Natural killer cell (primary cell): ENCODE measurements at regions not wholly inside any gene's neighbourhood (a gene's known extent, or its start where the extent isn't known, plus 50 kb on each side); places are given as distances from the start of the nearest gene placed in this dataset.

Source experiments
- ATAC-seq, 3 donors: fragments of 150-1000 bp in 2 of 3; fragments of 200-7000 bp in 1 of 3; cut with Tn5 transposase; 1 replicate in 1 of 3; 2 replicates in 2 of 3; pipeline ENCODE4 v1.10.0; 2021; ENCODE audit warnings: mild to moderate bottlenecking in 2 of 3, moderate library complexity in 2 of 3
- DNase-seq, 2 donors: peaks; one replicate each; pipeline versions ENCODE4 v3.0.0 to v3.0.0-alpha.2; 2013 to 2021; ENCODE audit warnings: mixed read lengths in 1 of 2
- H3K27ac ChIP-seq: one replicate; pipeline ENCODE4 v1.5.1; 2013; ENCODE audit warnings: mild to moderate bottlenecking, low read length
- H3K27me3 ChIP-seq: one replicate; pipeline ENCODE4 v1.6.1; 2013; ENCODE audit warnings: low read length; ENCODE audit not compliant: control insufficient read depth, insufficient read depth
- H3K36me3 ChIP-seq: one replicate; pipeline ENCODE4 v1.6.1; 2013; ENCODE audit warnings: low read length; ENCODE audit not compliant: control insufficient read depth, insufficient read depth
- H3K4me1 ChIP-seq: one replicate; pipeline ENCODE4 v1.6.1; 2013; ENCODE audit warnings: low read length; ENCODE audit not compliant: control insufficient read depth, insufficient read depth
- H3K4me3 ChIP-seq: one replicate; pipeline ENCODE4 v1.5.1; 2013; ENCODE audit warnings: low read length
- H3K9me3 ChIP-seq: one replicate; pipeline ENCODE4 v1.6.1; 2013; ENCODE audit warnings: low read length; ENCODE audit not compliant: control insufficient read depth, insufficient read depth
- H3K27ac Mint-ChIP-seq, 2 donors: one replicate each; pipeline ENCODE4 v1.8.0; 2022; ENCODE audit warnings: mild to moderate bottlenecking in 2 of 2, mixed read lengths in 2 of 2, moderate library complexity in 1 of 2
- H3K27me3 Mint-ChIP-seq, 2 donors: one replicate each; pipeline ENCODE4 v1.8.0; 2022; ENCODE audit warnings: low read depth in 2 of 2, mixed read lengths in 2 of 2
- H3K36me3 Mint-ChIP-seq: one replicate; pipeline ENCODE4 v1.8.0; 2022; ENCODE audit warnings: mixed read lengths
- H3K4me1 Mint-ChIP-seq, 2 donors: one replicate each; pipeline ENCODE4 v1.8.0; 2022; ENCODE audit warnings: mixed read lengths in 2 of 2
- H3K4me3 Mint-ChIP-seq: one replicate; pipeline ENCODE4 v1.8.0; 2022; ENCODE audit warnings: mild to moderate bottlenecking, moderate library complexity, mixed read lengths
- H3K9me3 Mint-ChIP-seq, 2 donors: one replicate each; pipeline ENCODE4 v1.8.0; 2022; ENCODE audit warnings: mixed read lengths in 2 of 2
- CTCF ChIP-seq: fragments of 200-600 bp; IDR thresholded peaks from one replicate; pipeline ENCODE4 v1.8.0; 2022; ENCODE audit warnings: antibody characterized with exemption
- WGBS: methylation state at CpG from one replicate; pipeline ENCODE4 v1.1.7; 2013; ENCODE audit warnings: missing lambda C conversion rate; ENCODE audit not compliant: insufficient coverage; 5-methylcytosine and 5-hydroxymethylcytosine counted together
- intact Hi-C: fragments of 100-400 bp; cut with micrococcal nuclease; formaldehyde crosslinking; loops from one replicate; pipeline ENCODE4 v1.14.2; 2022

GRCh38 chr13:105105471-105105870 is 1430.0 kb downstream of the EFNB2 start:
- Histone ChIP-seq H3K27me3 (no peaks in the 10 kb centered on the region), H3K27ac (no peak overlapping the region), H3K36me3 (no peaks in the 10 kb centered on the region), H3K9me3 (no peaks in the 10 kb centered on the region), H3K4me1 (no peaks in the 10 kb centered on the region), H3K4me3 (no peak overlapping the region)
- DNase-seq (no peak), ATAC-seq (no peak)
- no peak overlapping the region for H3K4me3 Mint-ChIP-seq
- H3K4me1 Mint-ChIP-seq = no peaks in the 10 kb centered on the region
- intact Hi-C loops = no loop called here
- TF ChIP-seq CTCF = no peak
- 89% methylated on average over 2 of the region's 4 CpGs for WGBS
- no peaks in the 10 kb centered on the region for H3K36me3 Mint-ChIP-seq
- no peak overlapping the region for H3K27ac Mint-ChIP-seq
- H3K9me3 Mint-ChIP-seq = no peaks in the 10 kb centered on the region
- H3K27me3 Mint-ChIP-seq = peaks cover 0 to 22% of the 10 kb centered on the region in 2 donors

GRCh38 chr13:105097521-105097920 is 1437.9 kb downstream of the EFNB2 start:
- Histone ChIP-seq H3K4me1 (no peaks in the 10 kb centered on the region), H3K36me3 (no peaks in the 10 kb centered on the region), H3K4me3 (no peak overlapping the region), H3K27ac (no peak overlapping the region), H3K9me3 (no peaks in the 10 kb centered on the region), H3K27me3 (no peaks in the 10 kb centered on the region)
- Mint-ChIP-seq H3K27me3 (peaks cover 0 to 10% of the 10 kb centered on the region in 2 donors), H3K9me3 (no peaks in the 10 kb centered on the region), H3K4me3 (no peak overlapping the region), H3K4me1 (no peaks in the 10 kb centered on the region), H3K36me3 (no peaks in the 10 kb centered on the region), H3K27ac (no peak overlapping the region)
- intact Hi-C loops = no loop called here
- DNase-seq (no peak), ATAC-seq (no peak)
- no peak for TF ChIP-seq CTCF

- Mint-ChIP-seq H3K4me1 (no peaks in the 10 kb centered on the region), H3K27me3 (peaks cover 0 to 10% of the 10 kb centered on the region in 2 donors)
Measured at GRCh38 chr13:105089858-105090643, 1445.4 kb downstream of the EFNB2 start.

More at GRCh38 chr13:105089858-105090643, 1445.4 kb downstream of the EFNB2 start:
- no peaks in the 10 kb centered on the region for H3K9me3 Mint-ChIP-seq
- no peak for ATAC-seq
- TF ChIP-seq CTCF = no peak
- no peak overlapping the region for H3K4me3 ChIP-seq
- H3K27ac Mint-ChIP-seq = no peak overlapping the region
- intact Hi-C loops = no loop called here
- no peaks in the 10 kb centered on the region for H3K9me3 ChIP-seq
- no peak overlapping the region for H3K27ac ChIP-seq
- H3K36me3 Mint-ChIP-seq = no peaks in the 10 kb centered on the region
- WGBS = 86% methylated on average over 1 of the region's 4 CpGs
- H3K36me3 ChIP-seq = no peaks in the 10 kb centered on the region
- no peak overlapping the region for H3K4me3 Mint-ChIP-seq
- DNase-seq = no peak
- H3K4me1 ChIP-seq = no peaks in the 10 kb centered on the region
- H3K27me3 ChIP-seq = no peaks in the 10 kb centered on the region
